Endothelial cell (in vitro differentiated cells): ENCODE measurements at regions not wholly inside any gene's neighbourhood (a gene's known extent, or its start where the extent isn't known, plus 50 kb on each side); places are given as distances from the start of the nearest gene placed in this dataset.

Experiments used
- DNase-seq: peaks from one replicate; pipeline ENCODE4 v3.0.0; 2021; ENCODE audit warnings: low spot score
- H3K27ac Mint-ChIP-seq: one replicate; pipeline ENCODE4 v1.8.0; 2021; ENCODE audit warnings: mixed read lengths, inconsistent platforms; ENCODE audit not compliant: unreplicated experiment
- H3K27me3 Mint-ChIP-seq: one replicate; pipeline ENCODE4 v1.8.0; 2021; ENCODE audit warnings: mild to moderate bottlenecking, moderate library complexity, mixed read lengths, inconsistent platforms; ENCODE audit not compliant: unreplicated experiment
- H3K36me3 Mint-ChIP-seq: one replicate; pipeline ENCODE4 v1.8.0; 2021; ENCODE audit warnings: mild to moderate bottlenecking, low read depth, mixed read lengths, inconsistent platforms; ENCODE audit not compliant: unreplicated experiment
- H3K4me1 Mint-ChIP-seq: one replicate; pipeline ENCODE4 v1.8.0; 2021; ENCODE audit warnings: mild to moderate bottlenecking, mixed read lengths, inconsistent platforms; ENCODE audit not compliant: unreplicated experiment
- H3K4me3 Mint-ChIP-seq: one replicate; pipeline ENCODE4 v1.8.0; 2021; ENCODE audit warnings: mild to moderate bottlenecking, mixed read lengths, inconsistent platforms; ENCODE audit not compliant: unreplicated experiment
- H3K9me3 Mint-ChIP-seq: one replicate; pipeline ENCODE4 v1.8.0; 2021; ENCODE audit warnings: mixed read lengths, inconsistent platforms; ENCODE audit not compliant: unreplicated experiment
- TF ChIP-seq, protein P1 (sequence below): fragments of 200-600 bp; sonication (generic); IDR thresholded peaks from one replicate; pipeline ENCODE4 v1.5.0; 2021; ENCODE audit warnings: antibody characterized with exemption; ENCODE audit not compliant: unreplicated experiment

DNA sequence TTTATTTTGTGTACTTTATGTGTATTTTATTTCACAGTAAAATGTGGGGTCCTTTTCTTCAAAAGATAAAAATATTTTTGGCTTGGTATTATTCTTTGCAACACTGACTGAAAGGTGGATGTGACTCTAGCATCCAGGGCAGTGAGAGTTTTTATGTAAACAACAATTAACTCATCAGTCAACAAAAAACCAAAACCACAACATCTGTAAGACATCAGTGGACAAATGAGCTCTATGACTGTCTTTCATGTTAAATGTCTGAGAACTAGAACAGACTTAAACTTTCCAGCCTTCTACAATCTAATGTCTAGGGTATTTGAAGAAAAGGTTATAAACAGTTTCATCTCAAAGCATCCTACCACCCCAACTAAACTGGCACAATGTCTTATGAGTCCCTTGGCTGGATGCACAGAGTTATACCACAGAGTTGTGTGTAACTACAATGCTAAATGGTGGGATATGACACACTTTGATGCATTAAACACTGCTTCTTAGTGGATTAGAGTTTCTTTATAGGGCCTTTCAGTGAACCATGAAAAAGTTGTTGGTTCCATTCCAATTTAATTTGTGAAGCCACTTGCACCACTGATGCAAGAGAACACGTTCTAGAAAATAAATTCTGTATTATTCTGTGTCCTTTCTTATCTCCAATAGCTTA, 544.2 kb upstream of the KLF12 start:
- no peaks in the 10 kb centered on the region for H3K27me3 Mint-ChIP-seq
- DNase-seq, result no peak
- no peak overlapping the region for H3K4me3 Mint-ChIP-seq
- no peak overlapping the region for H3K27ac Mint-ChIP-seq
- no peaks in the 10 kb centered on the region for H3K9me3 Mint-ChIP-seq
- no peaks in the 10 kb centered on the region for H3K4me1 Mint-ChIP-seq
- H3K36me3 Mint-ChIP-seq, result no peaks in the 10 kb centered on the region
- TF ChIP-seq, protein P1, sequence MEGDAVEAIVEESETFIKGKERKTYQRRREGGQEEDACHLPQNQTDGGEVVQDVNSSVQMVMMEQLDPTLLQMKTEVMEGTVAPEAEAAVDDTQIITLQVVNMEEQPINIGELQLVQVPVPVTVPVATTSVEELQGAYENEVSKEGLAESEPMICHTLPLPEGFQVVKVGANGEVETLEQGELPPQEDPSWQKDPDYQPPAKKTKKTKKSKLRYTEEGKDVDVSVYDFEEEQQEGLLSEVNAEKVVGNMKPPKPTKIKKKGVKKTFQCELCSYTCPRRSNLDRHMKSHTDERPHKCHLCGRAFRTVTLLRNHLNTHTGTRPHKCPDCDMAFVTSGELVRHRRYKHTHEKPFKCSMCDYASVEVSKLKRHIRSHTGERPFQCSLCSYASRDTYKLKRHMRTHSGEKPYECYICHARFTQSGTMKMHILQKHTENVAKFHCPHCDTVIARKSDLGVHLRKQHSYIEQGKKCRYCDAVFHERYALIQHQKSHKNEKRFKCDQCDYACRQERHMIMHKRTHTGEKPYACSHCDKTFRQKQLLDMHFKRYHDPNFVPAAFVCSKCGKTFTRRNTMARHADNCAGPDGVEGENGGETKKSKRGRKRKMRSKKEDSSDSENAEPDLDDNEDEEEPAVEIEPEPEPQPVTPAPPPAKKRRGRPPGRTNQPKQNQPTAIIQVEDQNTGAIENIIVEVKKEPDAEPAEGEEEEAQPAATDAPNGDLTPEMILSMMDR, result no peak

DNA sequence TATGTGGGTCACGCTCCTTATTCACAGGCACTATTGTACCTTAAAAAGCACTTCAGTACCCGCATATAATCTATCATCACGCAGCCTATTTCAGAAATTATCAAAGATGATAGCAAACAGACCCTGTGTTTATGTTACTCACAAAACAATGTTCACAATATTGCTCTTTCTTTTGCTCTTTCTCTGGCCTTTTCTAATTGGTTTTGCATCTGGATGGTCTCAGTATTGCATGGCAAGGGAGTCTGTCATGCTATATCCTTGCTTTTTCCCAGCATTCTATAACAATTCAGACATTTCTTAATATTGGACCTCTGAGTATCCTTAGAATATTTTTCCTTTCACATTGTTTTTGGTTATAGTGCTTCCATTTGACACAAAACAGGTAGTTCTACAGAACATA, 541.8 kb upstream of the KLF12 start:
- no peaks in the 10 kb centered on the region for H3K4me1 Mint-ChIP-seq

DNA sequence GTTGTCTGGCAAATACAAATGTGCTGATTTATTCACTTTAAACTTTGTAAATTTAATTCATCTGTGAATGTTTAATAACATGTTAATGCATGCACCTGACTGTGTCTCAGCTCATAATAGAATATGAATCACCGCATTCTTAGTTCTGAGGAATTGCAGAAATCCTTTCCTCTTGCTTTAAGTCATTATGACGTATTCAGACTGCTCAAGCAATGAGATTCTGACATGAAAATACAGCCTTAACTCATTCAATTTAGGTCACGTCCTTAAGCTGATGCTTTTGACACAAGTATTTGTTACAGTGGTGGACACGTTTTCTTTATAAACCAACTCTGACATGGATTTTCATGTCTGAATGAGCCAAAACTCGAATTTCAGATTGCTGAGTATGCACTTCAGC, 541.0 kb upstream of the KLF12 start:
- H3K27ac Mint-ChIP-seq, result no peak overlapping the region
- H3K27me3 Mint-ChIP-seq, result no peaks in the 10 kb centered on the region
- no peaks in the 10 kb centered on the region for H3K9me3 Mint-ChIP-seq
- H3K4me1 Mint-ChIP-seq, result no peaks in the 10 kb centered on the region
- H3K36me3 Mint-ChIP-seq, result no peaks in the 10 kb centered on the region
- DNase-seq, result no peak
- TF ChIP-seq, protein P1, result no peak
- no peak overlapping the region for H3K4me3 Mint-ChIP-seq

More for the DNA sequence above, 541.8 kb upstream of the KLF12 start:
- Mint-ChIP-seq H3K9me3 (no peaks in the 10 kb centered on the region), H3K27ac (no peak overlapping the region), H3K4me3 (no peak overlapping the region), H3K36me3 (no peaks in the 10 kb centered on the region), H3K27me3 (no peaks in the 10 kb centered on the region)
- no peak for DNase-seq
- TF ChIP-seq, protein P1, result no peak

DNA sequence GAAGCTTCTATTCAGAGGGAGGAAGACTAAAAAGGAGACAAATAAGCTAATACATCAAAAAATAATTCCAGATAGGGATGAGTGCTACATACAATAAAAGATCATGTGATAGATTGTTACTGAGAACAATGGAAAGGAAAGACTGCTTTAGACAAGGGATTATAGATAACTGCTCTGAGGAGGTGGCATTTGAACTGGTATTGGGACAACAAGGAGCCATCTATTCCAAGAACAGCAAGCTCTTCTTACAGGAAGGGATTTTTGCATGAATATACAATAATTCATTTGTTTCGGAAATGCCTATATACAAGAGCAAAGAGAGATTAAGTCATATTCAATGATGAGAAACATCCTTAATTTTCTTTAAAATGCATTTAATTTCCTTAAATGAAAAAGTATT, 540.5 kb upstream of the KLF12 start:
- no peak for DNase-seq
- TF ChIP-seq, protein P1, result no peak
- Mint-ChIP-seq H3K4me3 (no peak overlapping the region), H3K27me3 (no peaks in the 10 kb centered on the region), H3K9me3 (no peaks in the 10 kb centered on the region), H3K36me3 (no peaks in the 10 kb centered on the region), H3K27ac (no peak overlapping the region), H3K4me1 (no peaks in the 10 kb centered on the region)

DNA sequence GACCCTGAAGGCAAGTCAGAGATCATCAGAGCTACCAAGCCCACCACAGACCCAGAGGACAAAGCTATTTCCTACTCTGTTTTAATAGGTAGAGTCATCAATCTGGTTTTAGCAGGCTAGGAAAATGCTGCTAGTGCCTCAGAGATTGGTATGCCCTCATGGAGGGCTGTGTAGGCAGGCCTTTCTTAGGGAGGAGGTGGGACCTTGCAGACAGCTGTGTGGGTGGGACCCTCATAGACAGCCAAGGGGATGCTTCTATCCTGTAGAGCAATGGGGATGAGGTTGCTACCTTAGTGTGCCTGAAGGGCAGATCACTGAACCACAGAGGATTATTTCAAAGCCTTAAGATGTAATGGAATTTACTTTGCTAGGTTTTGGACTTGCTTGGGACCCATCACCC, 534.9 kb upstream of the KLF12 start:
- Mint-ChIP-seq H3K4me1 (no peaks in the 10 kb centered on the region), H3K27me3 (no peaks in the 10 kb centered on the region), H3K4me3 (no peak overlapping the region), H3K9me3 (peaks cover 4% of the 10 kb centered on the region), H3K27ac (no peak overlapping the region), H3K36me3 (no peaks in the 10 kb centered on the region)
- TF ChIP-seq, protein P1, result no peak
- no peak for DNase-seq
